ENCODE measurements at regions not wholly inside any gene's neighbourhood (a gene's known extent, or its start where the extent isn't known, plus 50 kb on each side); places are given as distances from the start of the nearest gene placed in this dataset.

DNA sequence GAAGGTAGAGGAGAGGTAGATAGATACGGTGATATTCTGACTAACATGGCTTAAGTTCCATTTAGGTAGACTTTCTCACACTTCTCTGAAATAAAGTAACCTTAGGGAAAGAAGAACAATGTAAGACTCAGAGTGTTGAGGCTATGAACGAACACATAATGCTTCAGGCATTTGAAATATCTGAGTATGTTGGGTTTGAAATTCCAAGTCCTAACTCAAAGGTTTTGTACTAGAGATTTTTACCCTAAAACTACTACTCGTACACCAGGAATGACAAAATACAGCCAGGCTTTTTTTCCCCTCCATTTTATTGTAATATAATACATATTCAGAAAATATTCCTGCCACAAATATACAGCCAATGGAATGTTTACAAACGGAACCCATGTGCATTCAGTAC, 592.6 kb downstream of the ETS1 start:
- Histone ChIP-seq H3K4me3 (no peak overlapping the region), H3K27ac (no peak overlapping the region), H3K4me2 (no peak overlapping the region), H3K4me1 (no peaks in the 10 kb centered on the region), H3K9me3 (no peaks in the 10 kb centered on the region)
- CTCF ChIA-PET, result no interaction called here
- POLR2A ChIA-PET, result no interaction called here
- no peak for ATAC-seq
- FAIRE-seq, result no peak
- TF ChIP-seq, protein P1, sequence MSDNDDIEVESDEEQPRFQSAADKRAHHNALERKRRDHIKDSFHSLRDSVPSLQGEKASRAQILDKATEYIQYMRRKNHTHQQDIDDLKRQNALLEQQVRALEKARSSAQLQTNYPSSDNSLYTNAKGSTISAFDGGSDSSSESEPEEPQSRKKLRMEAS (IDR thresholded peaks at IDR 0.05), result no peak
- TF ChIP-seq KDM5A (IDR thresholded peaks at IDR 0.05), result no peak
- no peak for DNase-seq (ENCODE audit: low read depth in 1 of 2, low spot score in 1 of 2)
- WGBS (ENCODE audit: missing lambda C conversion rate), result under 1% methylated on average over 4 of the region's 4 CpGs

DNA sequence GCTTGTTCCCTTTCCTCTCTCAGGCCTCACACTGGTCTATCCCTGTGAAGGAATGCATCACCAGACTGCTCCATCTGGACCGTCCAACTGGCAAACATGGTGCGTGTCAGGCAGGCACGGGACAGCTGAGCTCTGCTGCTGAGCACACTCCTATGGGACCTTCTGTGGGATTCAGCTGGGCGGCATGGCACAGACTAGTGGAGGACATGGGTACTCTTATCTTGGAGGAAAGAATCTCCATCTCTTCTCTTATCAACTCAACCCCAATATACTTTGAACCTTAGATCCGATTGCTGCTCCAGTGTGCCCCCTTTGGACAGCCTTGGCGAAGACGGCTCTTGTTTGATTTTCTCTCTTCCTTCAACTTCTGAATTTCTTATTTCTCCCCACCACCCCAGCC, 593.6 kb downstream of the ETS1 start:
- 51% methylated on average over 6 of the region's 7 CpGs for WGBS (ENCODE audit: missing lambda C conversion rate)
- Histone ChIP-seq H3K4me1 (no peaks in the 10 kb centered on the region), H3K4me3 (no peak overlapping the region), H3K27ac (no peak overlapping the region), H3K9me3 (no peaks in the 10 kb centered on the region), H3K4me2 (no peak overlapping the region)
- ATAC-seq, result peak in 1 of 2 experiments; percentile 51; a peak in 1 of 6 replicates
- FAIRE-seq, result no peak
- no peak for TF ChIP-seq JUN (IDR thresholded peaks at IDR 0.05)
- no peak for TF ChIP-seq NFE2L2 (conservative IDR thresholded peaks at IDR 0.05; ENCODE audit: low read length)
- ChIA-PET CTCF (interaction anchor here (0.6 kb wide), 1 partner anchor 374 kb away, joined by 5 read pairs; no protein-coding TSS in a partner anchor), POLR2A (no interaction called here)
- DNase-seq (ENCODE audit: low read depth in 1 of 2, low spot score in 1 of 2), result peak; percentile 1 to 2

DNA sequence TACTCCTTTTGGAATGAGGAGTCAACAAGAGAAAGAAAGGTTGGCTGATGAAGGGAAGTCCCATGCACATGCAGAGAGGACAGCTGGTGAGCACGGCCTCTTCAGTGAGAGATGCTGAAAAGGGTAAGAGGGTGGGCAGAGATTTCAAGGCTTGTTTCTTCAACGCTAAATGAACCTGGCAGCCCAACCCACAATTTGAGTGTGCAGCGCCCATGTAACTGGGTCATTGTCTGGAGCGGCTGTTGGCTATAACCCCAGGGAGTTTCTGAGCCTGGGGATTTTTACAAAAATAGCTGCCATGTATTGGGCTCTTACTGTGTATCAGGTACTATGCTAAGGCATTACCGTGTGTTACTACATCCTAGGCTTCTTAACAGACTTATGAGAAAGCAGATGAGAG, 594.1 kb downstream of the ETS1 start:
- POLR2A ChIA-PET, result no interaction called here
- Histone ChIP-seq H3K9me3 (no peaks in the 10 kb centered on the region), H3K27ac (no peak overlapping the region), H3K4me2 (no peak overlapping the region), H3K4me3 (no peak overlapping the region), H3K4me1 (no peaks in the 10 kb centered on the region)
- FAIRE-seq (no peak), ATAC-seq (no peak), DNase-seq (ENCODE audit: low read depth in 1 of 2, low spot score in 1 of 2) (no peak)
- CTCF ChIA-PET, result no interaction called here
- 25% methylated on average over 5 of the region's 5 CpGs for WGBS (ENCODE audit: missing lambda C conversion rate)
- TF ChIP-seq BHLHE40 (IDR thresholded peaks at IDR 0.05; ENCODE audit: low read depth, low read length) (no peak), CBX2 (IDR thresholded peaks at IDR 0.05; ENCODE audit: borderline replicate concordance, low read depth) (no peak), EHMT2 (IDR thresholded peaks at IDR 0.05; ENCODE audit: low read depth) (no peak), RCOR1 (IDR thresholded peaks at IDR 0.05; ENCODE audit: low read depth, low read length) (no peak), NFE2L2 (conservative IDR thresholded peaks at IDR 0.05; ENCODE audit: low read length) (no peak), JUNB (IDR thresholded peaks at IDR 0.05) (no peak), ZC3H11A (IDR thresholded peaks at IDR 0.05) (no peak), SMC3 (IDR thresholded peaks at IDR 0.05) (no peak), CBX8 (IDR thresholded peaks at IDR 0.05) (no peak), TFCP2L1 (CRISPR knock-in tag; IDR thresholded peaks at IDR 0.05) (no peak), GATA3 (IDR thresholded peaks at IDR 0.05; ENCODE audit: borderline replicate concordance) (no peak), CEBPB (IDR thresholded peaks at IDR 0.05) (no peak), CHD4 (IDR thresholded peaks at IDR 0.05; ENCODE audit: borderline replicate concordance) (no peak), ZSCAN20 (CRISPR knock-in tag; IDR thresholded peaks at IDR 0.05) (no peak)
- TF ChIP-seq, protein P2, sequence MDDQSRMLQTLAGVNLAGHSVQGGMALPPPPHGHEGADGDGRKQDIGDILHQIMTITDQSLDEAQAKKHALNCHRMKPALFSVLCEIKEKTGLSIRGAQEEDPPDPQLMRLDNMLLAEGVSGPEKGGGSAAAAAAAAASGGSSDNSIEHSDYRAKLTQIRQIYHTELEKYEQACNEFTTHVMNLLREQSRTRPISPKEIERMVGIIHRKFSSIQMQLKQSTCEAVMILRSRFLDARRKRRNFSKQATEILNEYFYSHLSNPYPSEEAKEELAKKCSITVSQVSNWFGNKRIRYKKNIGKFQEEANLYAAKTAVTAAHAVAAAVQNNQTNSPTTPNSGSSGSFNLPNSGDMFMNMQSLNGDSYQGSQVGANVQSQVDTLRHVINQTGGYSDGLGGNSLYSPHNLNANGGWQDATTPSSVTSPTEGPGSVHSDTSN (IDR thresholded peaks at IDR 0.05), result no peak
- TF ChIP-seq, protein P3, sequence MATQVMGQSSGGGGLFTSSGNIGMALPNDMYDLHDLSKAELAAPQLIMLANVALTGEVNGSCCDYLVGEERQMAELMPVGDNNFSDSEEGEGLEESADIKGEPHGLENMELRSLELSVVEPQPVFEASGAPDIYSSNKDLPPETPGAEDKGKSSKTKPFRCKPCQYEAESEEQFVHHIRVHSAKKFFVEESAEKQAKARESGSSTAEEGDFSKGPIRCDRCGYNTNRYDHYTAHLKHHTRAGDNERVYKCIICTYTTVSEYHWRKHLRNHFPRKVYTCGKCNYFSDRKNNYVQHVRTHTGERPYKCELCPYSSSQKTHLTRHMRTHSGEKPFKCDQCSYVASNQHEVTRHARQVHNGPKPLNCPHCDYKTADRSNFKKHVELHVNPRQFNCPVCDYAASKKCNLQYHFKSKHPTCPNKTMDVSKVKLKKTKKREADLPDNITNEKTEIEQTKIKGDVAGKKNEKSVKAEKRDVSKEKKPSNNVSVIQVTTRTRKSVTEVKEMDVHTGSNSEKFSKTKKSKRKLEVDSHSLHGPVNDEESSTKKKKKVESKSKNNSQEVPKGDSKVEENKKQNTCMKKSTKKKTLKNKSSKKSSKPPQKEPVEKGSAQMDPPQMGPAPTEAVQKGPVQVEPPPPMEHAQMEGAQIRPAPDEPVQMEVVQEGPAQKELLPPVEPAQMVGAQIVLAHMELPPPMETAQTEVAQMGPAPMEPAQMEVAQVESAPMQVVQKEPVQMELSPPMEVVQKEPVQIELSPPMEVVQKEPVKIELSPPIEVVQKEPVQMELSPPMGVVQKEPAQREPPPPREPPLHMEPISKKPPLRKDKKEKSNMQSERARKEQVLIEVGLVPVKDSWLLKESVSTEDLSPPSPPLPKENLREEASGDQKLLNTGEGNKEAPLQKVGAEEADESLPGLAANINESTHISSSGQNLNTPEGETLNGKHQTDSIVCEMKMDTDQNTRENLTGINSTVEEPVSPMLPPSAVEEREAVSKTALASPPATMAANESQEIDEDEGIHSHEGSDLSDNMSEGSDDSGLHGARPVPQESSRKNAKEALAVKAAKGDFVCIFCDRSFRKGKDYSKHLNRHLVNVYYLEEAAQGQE (IDR thresholded peaks at IDR 0.05), result no peak
- TF ChIP-seq, protein P1 (IDR thresholded peaks at IDR 0.05), result no peak
